GM21423 (cell line): ENCODE measurements at regions not wholly inside any gene's neighbourhood (a gene's known extent, or its start where the extent isn't known, plus 50 kb on each side); places are given as distances from the start of the nearest gene placed in this dataset.
A peak's percentile ranks its signal among the peaks of the same experiment; 100 is the strongest.

Source experiments
- ATAC-seq: cut with Tn5 transposase; IDR thresholded peaks from one replicate; pipeline ENCODE4 v1.9.1; 2021; ENCODE audit warnings: mild to moderate bottlenecking, moderate library complexity; ENCODE audit not compliant: unreplicated experiment

- no peak for ATAC-seq
Measured at GRCh38 chr7:88358881-88359280, 52.2 kb upstream of the STEAP4 start.

GRCh38 chr7:88358526-88358838 is 51.8 kb upstream of the STEAP4 start:
- no peak for ATAC-seq

- ATAC-seq, result peak; percentile 76
Measured at GRCh38 chr7:88357781-88358525, 51.3 kb upstream of the STEAP4 start.

GRCh38 chr7:88357294-88357693 is 50.6 kb upstream of the STEAP4 start:
- ATAC-seq, result no peak
